ENCODE measurements at regions not wholly inside any gene's neighbourhood (a gene's known extent, or its start where the extent isn't known, plus 50 kb on each side); places are given as distances from the start of the nearest gene placed in this dataset.

- no peaks in the 10 kb centered on the region for H3K9me3 ChIP-seq
- no peaks in the 10 kb centered on the region for H3K36me3 ChIP-seq
- TF ChIP-seq CTCF (IDR thresholded peaks at IDR 0.05; ENCODE audit: low read depth, low read length): no peak
- DNase-seq: no peak
- H3K4me3 ChIP-seq (ENCODE audit: low read depth, low read length): no peak overlapping the region
- no peaks in the 10 kb centered on the region for H3K27me3 ChIP-seq
- peaks cover 8% of the 10 kb centered on the region for H3K4me1 ChIP-seq
Measured at GRCh38 chr3:171548917-171549316, 88.7 kb upstream of the TNIK start.

GRCh38 chr3:171543759-171544300 lies 83.6 kb upstream of the TNIK start:
- DNase-seq: no peak
- peaks cover 2% of the 10 kb centered on the region; the same call in 1 of the 2 replicates for H3K4me1 ChIP-seq
- no peak overlapping the region for H3K4me3 ChIP-seq (ENCODE audit: low read depth, low read length)
- H3K27me3 ChIP-seq: no peaks in the 10 kb centered on the region
- no peaks in the 10 kb centered on the region for H3K9me3 ChIP-seq
- no peaks in the 10 kb centered on the region for H3K36me3 ChIP-seq
- no peak for TF ChIP-seq CTCF (IDR thresholded peaks at IDR 0.05; ENCODE audit: low read depth, low read length)

GRCh38 chr3:171542976-171543375 lies 82.8 kb upstream of the TNIK start:
- Histone ChIP-seq H3K27me3 (no peaks in the 10 kb centered on the region), H3K4me3 (ENCODE audit: low read depth, low read length) (no peak overlapping the region), H3K4me1 (peaks cover 2% of the 10 kb centered on the region; the same call in 1 of the 2 replicates), H3K9me3 (no peaks in the 10 kb centered on the region), H3K36me3 (no peaks in the 10 kb centered on the region)
- no peak for DNase-seq
- no peak for TF ChIP-seq CTCF (IDR thresholded peaks at IDR 0.05; ENCODE audit: low read depth, low read length)

GRCh38 chr3:171541647-171542046 lies 81.4 kb upstream of the TNIK start:
- Histone ChIP-seq H3K36me3 (no peaks in the 10 kb centered on the region), H3K4me1 (peaks cover 2% of the 10 kb centered on the region), H3K4me3 (ENCODE audit: low read depth, low read length) (no peak overlapping the region), H3K27me3 (no peaks in the 10 kb centered on the region), H3K9me3 (no peaks in the 10 kb centered on the region)
- no peak for TF ChIP-seq CTCF (IDR thresholded peaks at IDR 0.05; ENCODE audit: low read depth, low read length)
- DNase-seq: no peak

GRCh38 chr3:171541181-171541580 lies 81.0 kb upstream of the TNIK start:
- Histone ChIP-seq H3K27me3 (no peaks in the 10 kb centered on the region), H3K4me3 (ENCODE audit: low read depth, low read length) (no peak overlapping the region), H3K9me3 (no peaks in the 10 kb centered on the region), H3K4me1 (no peaks in the 10 kb centered on the region; the same call in 1 of the 2 replicates), H3K36me3 (no peaks in the 10 kb centered on the region)
- no peak for TF ChIP-seq CTCF (IDR thresholded peaks at IDR 0.05; ENCODE audit: low read depth, low read length)
- DNase-seq: no peak

- no peak for TF ChIP-seq CTCF (IDR thresholded peaks at IDR 0.05; ENCODE audit: low read depth, low read length)
- peaks cover 2% of the 10 kb centered on the region; the same call in 1 of the 2 replicates for H3K9me3 ChIP-seq
- DNase-seq: no peak
- no peaks in the 10 kb centered on the region for H3K36me3 ChIP-seq
- no peak overlapping the region for H3K4me3 ChIP-seq (ENCODE audit: low read depth, low read length)
- no peaks in the 10 kb centered on the region for H3K27me3 ChIP-seq
- no peaks in the 10 kb centered on the region; the same call in 1 of the 2 replicates for H3K4me1 ChIP-seq
Measured at GRCh38 chr3:171535799-171536198, 75.6 kb upstream of the TNIK start.

Measured in BE2C (cell line).